Bone marrow (tissue), 2 donors: ENCODE measurements at regions not wholly inside any gene's neighbourhood (a gene's known extent, or its start where the extent isn't known, plus 50 kb on each side); places are given as distances from the start of the nearest gene placed in this dataset.
"Not testable (repeated sequence)": the region's sequence is repeated elsewhere in the genome, so short reads cannot be mapped to it uniquely, and the experiment has no call there.

Experiments
- DNase-seq, 2 donors: peaks; one replicate each; lab custom pipeline; 2025; lab: John Stamatoyannopoulos, UW

DNA sequence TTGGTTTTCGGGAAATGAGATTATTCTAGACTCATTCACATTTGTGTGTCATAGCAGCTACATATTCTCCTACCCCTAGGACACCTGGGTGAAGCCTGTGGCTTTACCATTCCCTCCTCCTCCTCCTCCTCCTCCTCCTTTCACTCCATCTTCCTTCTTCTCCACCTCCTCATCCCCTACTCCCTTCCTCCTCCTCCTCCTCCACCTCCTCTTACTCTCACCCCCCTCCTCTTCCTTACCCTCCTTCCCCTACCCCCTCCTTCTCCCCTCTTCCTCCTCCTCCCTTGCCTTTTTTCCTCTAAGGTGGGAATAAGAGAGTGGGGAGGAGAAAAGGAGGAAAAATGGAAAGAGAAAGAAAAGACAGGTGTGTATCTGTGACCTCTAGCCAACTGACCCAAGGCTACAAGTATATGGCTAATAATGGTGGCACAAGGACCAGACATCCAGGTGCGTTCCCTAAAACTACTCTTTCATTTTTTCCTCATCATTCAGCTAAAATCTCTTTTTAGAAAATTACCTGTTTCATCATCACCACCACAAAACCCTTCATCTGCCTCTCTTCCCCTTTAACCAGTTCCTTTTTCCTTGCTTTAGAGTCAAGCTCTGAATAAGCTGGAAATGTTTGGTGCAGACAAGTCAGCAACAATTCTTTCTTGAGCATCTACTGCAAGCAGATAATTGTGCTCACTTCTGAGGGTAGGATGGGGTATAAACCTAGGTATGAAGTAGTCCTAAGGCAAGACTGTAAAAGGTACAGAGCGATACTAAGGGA is 149.8 kb upstream of the FOXN3 start:
- no peak for DNase-seq

GRCh38 chr14:89566180-89566579 is 149.1 kb upstream of the FOXN3 start:
- DNase-seq, result no peak

- no peak for DNase-seq
Observed at GRCh38 chr14:89565607-89566006, 148.6 kb upstream of the FOXN3 start.

GRCh38 chr14:89564989-89565388 is 148.0 kb upstream of the FOXN3 start:
- DNase-seq, result no peak

- peak in 1 of 2 donors; percentile 59 for DNase-seq
Observed at GRCh38 chr14:89564286-89564957, 147.4 kb upstream of the FOXN3 start.

DNA sequence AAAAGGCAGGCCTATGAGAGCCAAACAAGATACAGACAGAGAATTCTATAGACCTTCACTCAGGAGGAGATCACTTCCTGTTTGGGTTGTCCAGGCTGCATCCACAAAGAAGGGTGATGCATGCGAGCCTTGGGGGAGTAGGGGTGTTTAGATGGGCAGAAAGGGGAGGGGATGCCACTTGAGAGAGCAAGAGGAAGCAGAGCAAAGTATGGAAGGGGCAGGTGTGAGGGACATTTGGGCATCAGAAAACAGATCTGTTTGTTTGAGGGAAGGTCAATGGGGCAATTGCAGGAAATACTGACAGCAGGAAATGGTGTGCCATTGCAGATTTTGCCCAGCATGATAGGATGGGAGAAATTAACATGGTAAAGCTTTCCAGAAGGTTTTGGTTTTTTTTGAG is 146.4 kb upstream of the FOXN3 start:
- DNase-seq, result no peak

GRCh38 chr14:89551955-89552354 is 134.9 kb upstream of the FOXN3 start:
- no peak for DNase-seq

DNA sequence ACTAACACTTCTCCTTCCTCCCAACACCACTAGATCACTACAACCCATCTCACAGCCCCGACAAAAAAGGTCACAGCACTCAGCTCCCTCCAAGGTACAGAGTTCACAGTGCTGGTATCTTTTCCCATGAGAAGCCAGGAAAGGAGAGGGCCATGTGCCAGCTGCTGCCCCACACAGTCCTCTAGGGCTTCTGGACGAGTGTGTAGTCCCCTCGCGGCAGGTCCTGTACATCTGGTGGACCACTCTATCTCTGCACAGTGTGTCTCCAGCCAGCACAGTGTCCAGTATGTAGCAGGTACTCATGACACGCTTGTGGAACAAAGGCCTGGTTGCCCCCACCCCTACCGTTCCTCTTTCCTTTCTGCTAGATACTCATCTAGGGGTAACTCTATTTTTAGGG is 134.4 kb upstream of the FOXN3 start:
- DNase-seq, result no peak

GRCh38 chr14:89550821-89551220 is 133.8 kb upstream of the FOXN3 start:
- no peak for DNase-seq

DNA sequence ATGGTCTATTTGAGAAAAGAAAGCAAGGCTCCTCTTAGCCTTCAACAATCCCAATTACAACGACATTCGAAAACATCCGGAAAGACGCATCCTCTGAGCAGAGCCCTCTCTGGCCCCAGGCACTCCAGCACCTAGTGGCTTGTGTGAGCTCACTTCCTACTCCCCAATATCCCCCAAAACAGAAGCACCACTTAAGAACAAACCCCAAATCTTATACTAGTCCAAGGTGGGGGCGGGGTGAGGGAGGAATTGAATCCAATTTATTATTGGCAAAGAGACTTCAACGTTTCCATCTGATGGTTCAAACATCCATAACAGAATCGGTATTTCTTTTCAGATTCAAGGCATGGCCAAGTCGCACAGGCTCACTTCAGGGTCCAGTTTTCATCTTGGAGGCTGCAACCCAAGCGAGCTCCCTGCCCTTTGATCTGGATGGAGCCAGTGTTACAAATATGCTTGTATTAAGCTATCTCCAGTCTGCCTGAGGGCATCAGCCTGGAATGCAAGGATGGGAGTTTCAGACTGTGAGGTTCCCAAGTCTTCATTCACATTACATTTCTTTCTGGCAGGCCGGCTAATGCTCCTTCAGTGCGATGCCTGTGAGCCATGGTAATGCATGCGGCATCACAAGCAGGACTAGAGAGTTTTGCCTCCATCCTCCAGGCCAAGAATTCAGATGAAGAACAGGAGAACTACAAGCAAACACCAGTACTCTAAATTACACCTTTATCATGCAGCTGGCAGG is 132.5 kb upstream of the FOXN3 start:
- DNase-seq, result no peak

- DNase-seq, result not testable (repeated sequence)
Observed at GRCh38 chr14:89547047-89547446, 130.0 kb upstream of the FOXN3 start.

DNA sequence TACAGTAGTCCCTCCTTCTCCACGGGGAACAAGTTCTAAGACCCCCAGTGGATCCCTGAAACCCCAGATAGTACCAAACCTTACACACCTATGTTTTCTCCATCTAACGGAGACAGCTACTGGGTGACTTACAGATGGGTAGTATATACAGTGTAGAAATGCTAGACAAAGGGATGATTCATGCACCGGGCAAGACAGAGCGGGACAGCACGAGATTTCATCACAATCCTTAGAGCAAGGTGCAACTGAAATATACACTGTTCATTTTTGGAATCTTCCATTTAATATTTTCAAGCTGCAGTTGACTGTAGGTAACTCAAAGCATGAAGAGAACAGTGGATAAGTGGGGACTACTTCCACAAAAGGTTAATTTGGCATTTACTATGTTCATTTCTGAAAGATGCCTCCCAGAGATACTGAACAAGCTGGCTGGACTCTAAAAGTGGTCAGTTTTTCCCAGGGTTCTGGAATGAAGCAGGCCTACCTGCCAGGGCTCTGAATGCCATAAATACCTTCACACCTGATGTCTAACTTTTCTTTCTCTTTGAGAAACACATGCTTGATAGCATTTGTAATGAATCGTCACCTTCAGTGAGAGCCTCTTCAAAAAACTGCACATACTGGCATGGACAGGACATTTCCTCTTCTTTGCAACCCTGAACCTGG is 127.7 kb upstream of the FOXN3 start:
- DNase-seq, result no peak

- DNase-seq, result no peak
Observed at GRCh38 chr14:89543425-89543790, 126.4 kb upstream of the FOXN3 start.

DNA sequence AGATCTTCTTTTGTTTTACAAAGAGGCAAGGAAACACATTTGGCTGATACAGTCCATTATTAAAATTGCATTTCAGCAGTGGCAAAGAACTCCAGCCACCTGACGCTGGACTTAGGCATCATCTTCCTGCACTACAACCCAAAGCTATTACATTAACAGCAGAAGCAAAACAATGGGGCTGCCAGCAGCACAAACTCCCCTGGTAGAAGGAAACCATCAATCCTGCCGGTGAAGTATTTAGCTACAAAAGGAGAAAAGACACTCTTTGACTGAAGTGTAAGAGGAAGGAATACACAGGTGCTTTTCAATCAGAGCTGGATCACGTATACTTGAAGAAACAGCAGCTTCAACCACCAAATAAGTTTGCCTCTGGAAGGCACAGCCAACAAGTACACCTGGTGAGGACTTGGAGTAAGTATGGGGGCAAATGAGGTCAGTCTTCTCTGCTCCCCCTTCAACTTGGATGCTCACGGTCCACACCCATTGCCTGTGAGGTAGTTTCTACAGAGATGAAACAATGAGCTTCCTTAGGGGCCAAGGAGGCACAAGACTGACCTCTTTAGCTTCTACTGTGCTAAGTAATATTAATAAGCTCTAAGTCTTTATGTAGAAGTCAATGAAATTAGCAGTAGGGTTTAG is 125.9 kb upstream of the FOXN3 start:
- no peak for DNase-seq

DNA sequence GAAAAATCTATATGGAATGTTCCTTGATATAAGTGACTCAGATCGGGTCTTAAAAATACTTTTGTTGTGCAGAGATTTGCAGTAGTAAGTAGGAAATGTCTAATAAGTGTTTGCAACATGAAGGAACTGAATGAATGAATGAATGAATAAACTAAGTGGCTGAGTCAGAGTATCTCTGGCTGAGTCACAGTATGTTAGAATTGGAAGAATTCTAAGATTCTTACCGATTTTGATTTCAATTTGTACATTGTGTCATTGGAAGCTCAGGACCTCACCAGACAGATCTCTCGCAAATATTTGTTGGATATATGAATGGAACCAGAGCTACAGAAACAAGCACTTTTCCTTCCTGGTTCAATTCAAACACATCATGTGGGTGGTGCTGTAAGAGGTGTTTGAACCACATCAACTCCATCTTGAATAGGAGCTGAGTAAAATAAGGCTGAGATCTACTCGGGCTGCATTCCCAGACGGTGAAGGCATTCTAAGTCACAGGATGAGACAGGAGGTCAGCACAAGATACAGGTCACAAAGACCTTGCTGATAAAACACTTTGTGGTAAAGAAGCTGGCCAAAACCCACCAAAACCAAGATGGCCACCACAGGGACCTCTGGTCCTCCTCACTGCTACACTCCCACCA is 123.9 kb upstream of the FOXN3 start:
- no peak for DNase-seq

GRCh38 chr14:89540009-89540829 is 123.2 kb upstream of the FOXN3 start:
- DNase-seq, result no peak

- DNase-seq, result no peak
Observed at GRCh38 chr14:89537911-89538310, 120.9 kb upstream of the FOXN3 start.

- no peak for DNase-seq
Observed at GRCh38 chr14:89534902-89535685, 118.1 kb upstream of the FOXN3 start.

DNA sequence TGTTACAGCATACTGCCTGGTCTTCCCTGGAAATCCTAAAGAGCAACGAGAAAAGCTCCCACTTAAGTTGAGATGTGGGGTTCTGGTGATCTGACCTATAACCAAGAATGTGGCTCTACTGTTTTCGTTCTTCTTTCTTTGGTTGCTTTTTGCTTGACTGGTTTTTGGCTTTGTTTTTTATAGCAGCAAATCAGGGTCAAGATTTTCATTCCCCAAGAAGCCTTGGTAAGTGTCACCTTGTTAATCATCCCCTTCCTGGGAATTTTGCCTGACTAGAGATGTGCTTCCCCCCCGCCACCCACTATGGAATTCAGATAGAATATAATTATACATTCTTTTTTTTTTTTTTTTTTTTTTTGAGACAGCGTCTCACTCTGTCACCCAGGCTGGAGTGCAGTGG is 116.7 kb upstream of the FOXN3 start:
- DNase-seq, result no peak

DNA sequence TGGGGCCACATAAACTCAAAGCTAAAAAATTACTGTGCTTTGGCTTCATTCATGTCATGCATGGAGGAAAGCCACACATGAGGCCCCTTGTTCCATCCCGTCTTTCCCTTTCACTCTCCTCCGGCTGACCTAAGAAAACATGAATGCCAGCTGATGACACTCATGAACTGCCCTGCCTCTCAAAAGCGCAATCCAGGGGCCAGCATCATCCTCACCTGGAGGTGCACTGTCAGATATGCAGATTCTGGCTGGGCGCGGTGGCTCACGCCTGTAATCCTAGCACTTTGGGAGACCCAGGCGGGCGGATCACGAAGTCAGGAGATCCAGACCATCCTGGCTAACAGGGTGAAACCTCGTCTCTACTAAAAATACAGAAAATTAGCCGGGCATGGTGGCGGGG is 116.1 kb upstream of the FOXN3 start:
- DNase-seq, result no peak
